Skeletal muscle satellite cell (primary cell): ENCODE measurements at regions not wholly inside any gene's neighbourhood (a gene's known extent, or its start where the extent isn't known, plus 50 kb on each side); places are given as distances from the start of the nearest gene placed in this dataset.
"Not testable (repeated sequence)": the region's sequence is repeated elsewhere in the genome, so short reads cannot be mapped to it uniquely, and the experiment has no call there.

Source experiments
- H3K27me3 ChIP-seq: 2 replicates; pipeline ENCODE4 v1.7.0; 2013; ENCODE audit warnings: low read length; ENCODE audit not compliant: control insufficient read depth, insufficient read depth
- H3K36me3 ChIP-seq: 2 replicates; pipeline ENCODE4 v1.7.0; 2013; ENCODE audit warnings: mild to moderate bottlenecking, control low read depth, low read length; ENCODE audit not compliant: insufficient read depth
- H3K4me1 ChIP-seq: 2 replicates; pipeline ENCODE4 v1.7.0; 2013; ENCODE audit warnings: low read length; ENCODE audit not compliant: control insufficient read depth, insufficient read depth
- H3K4me2 ChIP-seq: 2 replicates; pipeline ENCODE4 v1.7.0; 2013; ENCODE audit warnings: mild to moderate bottlenecking, low read length
- H3K4me3 ChIP-seq: 2 replicates; pipeline ENCODE4 v1.7.0; 2013; ENCODE audit warnings: low read length
- H3K9ac ChIP-seq: 2 replicates; pipeline ENCODE4 v1.7.0; 2013; ENCODE audit warnings: mild to moderate bottlenecking, low read depth, low read length, moderate library complexity
- H3K9me3 ChIP-seq: replicated peaks from 2 replicates; pipeline ENCODE4 v1.7.0; 2013; ENCODE audit warnings: mild to moderate bottlenecking, control low read depth, low read length

DNA sequence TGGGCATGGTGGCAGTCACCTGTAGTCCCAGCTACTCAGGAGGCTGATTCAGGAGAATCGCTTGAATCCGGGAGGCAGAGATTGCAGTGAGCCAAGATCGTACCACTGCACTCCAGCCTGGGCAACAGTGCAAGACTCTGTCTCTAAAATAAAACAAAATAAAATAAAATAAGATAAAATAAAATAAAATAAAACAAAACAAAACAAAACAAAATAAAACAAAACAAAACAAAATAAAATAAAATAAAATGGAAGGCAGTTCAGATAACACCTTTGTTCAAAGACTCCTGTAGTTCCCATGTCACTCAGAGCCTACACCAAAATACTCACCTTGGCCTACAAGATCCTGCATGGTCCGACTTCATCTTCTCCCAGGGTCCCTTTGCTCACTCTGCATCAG lies 61.3 kb downstream of the SYF2 start:
- H3K4me3 ChIP-seq, H3K36me3 ChIP-seq, H3K9me3 ChIP-seq, H3K9ac ChIP-seq, H3K4me2 ChIP-seq, H3K4me1 ChIP-seq: not testable (repeated sequence)
- H3K27me3 ChIP-seq = peaks cover 23% of the 10 kb centered on the region

DNA sequence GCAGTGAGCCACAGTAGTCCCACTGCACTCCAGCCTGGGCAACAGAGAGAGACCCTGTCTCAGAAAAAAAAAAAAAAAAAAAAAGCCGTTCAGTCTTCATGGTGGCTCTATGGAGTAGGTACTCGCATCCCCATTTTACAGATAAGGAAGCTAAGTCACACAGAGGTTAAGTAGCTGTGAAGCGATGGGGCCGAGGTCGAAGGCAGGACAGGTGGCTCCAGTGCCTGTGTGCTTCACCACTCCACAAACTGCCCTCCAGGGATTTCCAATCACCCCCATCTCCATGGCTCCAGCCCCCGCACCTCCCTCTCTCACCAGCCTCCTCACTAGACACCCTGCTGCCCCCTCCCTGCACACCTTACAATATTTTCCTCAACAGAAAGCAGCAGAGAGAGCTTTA lies 61.9 kb downstream of the SYF2 start:
- no peaks in the 10 kb centered on the region for H3K4me1 ChIP-seq

DNA sequence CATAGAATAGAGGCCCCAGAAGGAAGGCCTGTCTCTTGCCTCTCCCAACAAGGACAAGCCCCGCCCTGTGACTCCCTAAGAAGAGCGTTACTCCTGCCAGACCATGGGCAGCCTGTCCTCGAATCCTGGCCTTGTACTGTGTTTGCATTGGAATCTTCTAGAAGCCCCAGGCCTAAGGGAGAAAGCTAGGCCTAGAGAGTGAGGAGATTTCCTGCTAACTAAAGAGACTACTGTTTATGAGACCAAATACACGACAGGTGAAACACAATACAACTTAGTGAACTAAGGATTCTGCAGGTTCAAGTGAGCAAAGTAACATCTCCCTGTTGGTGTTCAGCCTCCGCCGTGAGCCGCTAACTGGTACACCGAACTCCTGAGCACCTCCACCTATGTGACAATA lies 62.7 kb downstream of the SYF2 start:
- no peak overlapping the region for H3K9ac ChIP-seq
- no peaks in the 10 kb centered on the region for H3K4me1 ChIP-seq
- H3K4me2 ChIP-seq = no peak overlapping the region
- H3K9me3 ChIP-seq = no peaks in the 10 kb centered on the region
- no peak overlapping the region for H3K4me3 ChIP-seq
- peaks cover 18% of the 10 kb centered on the region for H3K27me3 ChIP-seq
- no peaks in the 10 kb centered on the region for H3K36me3 ChIP-seq

More for the DNA sequence above, 61.9 kb downstream of the SYF2 start:
- Histone ChIP-seq H3K4me2 (no peak overlapping the region), H3K36me3 (no peaks in the 10 kb centered on the region), H3K27me3 (peaks cover 25% of the 10 kb centered on the region), H3K9me3 (no peaks in the 10 kb centered on the region), H3K4me3 (no peak overlapping the region), H3K9ac (no peak overlapping the region)

- no peaks in the 10 kb centered on the region for H3K9me3 ChIP-seq
- no peaks in the 10 kb centered on the region for H3K4me1 ChIP-seq
- H3K4me3 ChIP-seq = no peak overlapping the region
- H3K27me3 ChIP-seq = peaks cover 18% of the 10 kb centered on the region
- no peaks in the 10 kb centered on the region for H3K36me3 ChIP-seq
- no peak overlapping the region for H3K9ac ChIP-seq
- no peak overlapping the region for H3K4me2 ChIP-seq
Observed at GRCh38 chr1:25169168-25169567, 63.1 kb downstream of the SYF2 start.

DNA sequence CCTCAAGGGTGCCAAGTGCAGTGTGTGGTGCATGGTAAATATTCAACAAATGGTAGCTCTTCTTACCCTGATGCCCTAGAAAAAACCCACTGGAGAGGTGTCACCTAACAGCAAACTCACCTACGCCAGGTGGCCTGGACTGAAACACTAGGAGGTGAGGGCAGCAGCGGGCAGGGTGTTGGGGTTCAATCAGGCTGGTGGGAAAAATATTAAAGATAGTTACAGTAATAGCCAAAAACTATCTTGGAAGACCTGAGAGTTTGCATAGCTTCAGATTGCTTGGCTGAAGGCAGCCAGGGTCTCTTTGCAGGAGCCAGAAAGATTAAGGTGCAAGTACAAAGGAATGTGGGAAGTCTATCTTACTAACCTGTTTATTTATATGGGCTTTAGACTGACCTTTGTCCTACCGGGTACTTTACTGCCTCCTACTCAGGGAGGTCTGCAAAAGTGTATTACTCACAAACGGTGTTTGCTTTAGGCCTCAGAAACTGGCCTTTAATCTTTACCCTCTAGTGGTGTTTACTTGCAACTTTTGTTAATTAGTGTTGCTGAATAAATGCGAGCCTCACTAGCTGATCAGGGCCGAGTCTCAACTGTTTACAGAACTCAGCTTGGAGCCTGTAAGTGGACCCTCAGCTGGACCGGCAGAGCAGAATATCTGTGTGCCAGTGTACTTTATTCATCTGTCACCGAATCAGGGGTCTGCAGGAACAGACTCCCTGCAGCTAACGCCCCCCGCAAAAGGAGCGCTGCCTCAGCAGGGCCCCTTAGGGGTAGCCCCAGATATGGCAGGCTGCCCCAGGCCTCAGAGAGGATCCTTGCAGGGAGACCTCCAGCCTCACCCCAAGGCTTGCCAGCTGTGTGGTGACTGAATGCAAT lies 63.9 kb downstream of the SYF2 start:
- no peaks in the 10 kb centered on the region for H3K9me3 ChIP-seq
- H3K4me3 ChIP-seq = no peak overlapping the region
- no peak overlapping the region for H3K4me2 ChIP-seq
- no peaks in the 10 kb centered on the region for H3K4me1 ChIP-seq
- H3K9ac ChIP-seq = no peak overlapping the region
- peaks cover 24% of the 10 kb centered on the region for H3K27me3 ChIP-seq
- no peaks in the 10 kb centered on the region for H3K36me3 ChIP-seq

DNA sequence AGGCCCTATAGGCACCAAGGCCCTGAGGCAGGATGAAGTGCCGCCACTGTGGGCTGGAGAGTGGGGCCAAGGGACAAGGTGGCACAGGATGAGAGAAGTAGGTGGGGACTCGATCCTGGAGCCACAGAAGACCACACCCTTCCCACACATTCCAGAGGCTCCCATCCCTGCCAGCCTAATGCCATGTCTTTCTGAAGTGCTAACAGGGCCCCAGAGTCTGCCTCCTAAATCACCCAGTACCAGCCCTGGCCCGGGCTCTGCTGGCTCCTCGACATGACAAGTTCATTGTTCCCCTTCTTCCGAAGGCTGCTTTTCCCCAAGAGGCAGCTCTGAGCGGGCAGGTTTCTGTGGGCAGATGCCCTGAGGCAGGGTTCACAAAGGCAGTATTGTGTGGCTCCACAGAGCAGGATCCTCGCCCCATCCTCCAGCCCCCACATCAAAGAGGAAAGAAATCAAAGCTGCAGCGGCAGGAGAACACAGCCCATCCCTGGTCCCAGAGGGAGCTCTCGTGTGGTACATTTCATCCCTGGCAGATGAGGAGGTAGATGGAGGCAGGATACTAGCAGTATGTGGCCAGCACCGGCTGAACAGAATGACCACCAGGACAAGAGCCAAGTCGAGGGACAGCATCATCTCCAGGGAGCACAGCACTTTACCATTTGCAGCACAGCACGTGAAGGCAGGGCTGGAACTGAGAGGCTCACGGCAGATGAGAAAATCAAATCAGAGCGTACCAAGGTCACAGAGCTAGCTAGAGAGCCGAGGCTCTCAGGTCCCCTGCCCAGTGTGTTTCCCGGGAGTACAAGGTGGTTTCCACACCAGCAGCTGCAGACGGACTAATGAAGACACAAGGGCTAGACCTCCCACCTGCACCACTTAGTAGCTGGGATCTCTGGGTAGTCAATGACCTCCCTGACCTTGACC lies 64.8 kb downstream of the SYF2 start:
- H3K9ac ChIP-seq = no peak overlapping the region
- H3K4me2 ChIP-seq = no peak overlapping the region
- no peak overlapping the region for H3K4me3 ChIP-seq
- H3K36me3 ChIP-seq = no peaks in the 10 kb centered on the region
- peaks cover 30% of the 10 kb centered on the region for H3K27me3 ChIP-seq
- H3K9me3 ChIP-seq = no peaks in the 10 kb centered on the region
- H3K4me1 ChIP-seq = no peaks in the 10 kb centered on the region

DNA sequence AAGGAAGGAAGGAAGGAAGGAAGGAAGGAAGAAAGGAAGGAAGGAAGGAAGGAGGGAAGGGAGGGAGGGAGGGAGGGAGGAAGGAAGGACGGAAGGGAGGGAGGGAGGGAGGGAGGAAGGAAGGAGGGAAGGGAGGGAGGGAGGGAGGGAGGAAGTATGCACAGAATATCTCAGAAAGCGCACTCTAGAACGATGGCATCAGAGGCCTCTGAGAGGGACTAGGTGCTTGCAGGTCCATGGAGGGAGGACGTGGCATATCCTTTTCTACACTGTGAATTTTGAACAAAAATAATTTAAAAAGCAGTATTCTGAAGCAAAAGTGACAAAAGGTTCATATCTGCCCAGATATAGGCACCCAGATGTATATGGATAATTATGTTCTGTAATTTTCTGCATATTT lies 65.5 kb downstream of the SYF2 start:
- H3K4me3 ChIP-seq = no peak overlapping the region

GRCh38 chr1:25163986-25164385 lies 68.3 kb downstream of the SYF2 start:
- no peaks in the 10 kb centered on the region for H3K9me3 ChIP-seq
- no peak overlapping the region for H3K4me2 ChIP-seq
- H3K36me3 ChIP-seq = no peaks in the 10 kb centered on the region
- no peak overlapping the region for H3K4me3 ChIP-seq
- H3K27me3 ChIP-seq = peaks cover 58% of the 10 kb centered on the region
- no peaks in the 10 kb centered on the region for H3K4me1 ChIP-seq
- no peak overlapping the region for H3K9ac ChIP-seq

More for the DNA sequence above, 65.5 kb downstream of the SYF2 start:
- no peaks in the 10 kb centered on the region for H3K4me1 ChIP-seq
- H3K4me2 ChIP-seq = no peak overlapping the region
- peaks cover 34% of the 10 kb centered on the region for H3K27me3 ChIP-seq
- no peaks in the 10 kb centered on the region for H3K9me3 ChIP-seq
- no peaks in the 10 kb centered on the region for H3K36me3 ChIP-seq
- H3K9ac ChIP-seq = no peak overlapping the region

- no peak overlapping the region for H3K4me2 ChIP-seq
- H3K9ac ChIP-seq = no peak overlapping the region
Observed at GRCh38 chr1:25161981-25162380, 70.3 kb downstream of the SYF2 start.

DNA sequence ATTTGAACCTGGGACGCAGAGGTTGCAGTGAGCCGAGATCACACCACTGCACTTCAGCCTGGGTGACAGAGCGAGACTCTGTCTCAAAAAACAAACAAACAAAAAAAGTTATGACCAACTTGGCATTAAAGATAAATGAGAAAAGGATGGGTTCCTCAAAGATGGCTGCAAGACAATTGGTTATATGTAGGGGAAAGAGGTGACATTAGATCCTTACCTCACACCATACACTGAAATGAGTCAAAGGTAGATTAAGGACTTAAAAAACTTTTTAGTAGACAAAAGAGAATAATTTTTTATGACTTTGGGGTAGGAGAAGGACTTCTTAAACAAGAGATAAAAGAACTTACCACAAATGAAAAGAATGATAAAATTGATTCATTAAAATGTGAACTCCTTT lies 74.5 kb downstream of the SYF2 start:
- no peak overlapping the region for H3K9ac ChIP-seq
- H3K4me1 ChIP-seq = no peaks in the 10 kb centered on the region
- H3K27me3 ChIP-seq = peaks cover 48% of the 10 kb centered on the region
- no peaks in the 10 kb centered on the region for H3K9me3 ChIP-seq
- no peak overlapping the region for H3K4me2 ChIP-seq
- H3K36me3 ChIP-seq = no peaks in the 10 kb centered on the region
- no peak overlapping the region for H3K4me3 ChIP-seq

More at GRCh38 chr1:25161981-25162380, 70.3 kb downstream of the SYF2 start:
- H3K9me3 ChIP-seq = no peaks in the 10 kb centered on the region
- H3K4me1 ChIP-seq = no peaks in the 10 kb centered on the region
- H3K27me3 ChIP-seq = peaks cover 49% of the 10 kb centered on the region
- no peaks in the 10 kb centered on the region for H3K36me3 ChIP-seq
- no peak overlapping the region for H3K4me3 ChIP-seq

DNA sequence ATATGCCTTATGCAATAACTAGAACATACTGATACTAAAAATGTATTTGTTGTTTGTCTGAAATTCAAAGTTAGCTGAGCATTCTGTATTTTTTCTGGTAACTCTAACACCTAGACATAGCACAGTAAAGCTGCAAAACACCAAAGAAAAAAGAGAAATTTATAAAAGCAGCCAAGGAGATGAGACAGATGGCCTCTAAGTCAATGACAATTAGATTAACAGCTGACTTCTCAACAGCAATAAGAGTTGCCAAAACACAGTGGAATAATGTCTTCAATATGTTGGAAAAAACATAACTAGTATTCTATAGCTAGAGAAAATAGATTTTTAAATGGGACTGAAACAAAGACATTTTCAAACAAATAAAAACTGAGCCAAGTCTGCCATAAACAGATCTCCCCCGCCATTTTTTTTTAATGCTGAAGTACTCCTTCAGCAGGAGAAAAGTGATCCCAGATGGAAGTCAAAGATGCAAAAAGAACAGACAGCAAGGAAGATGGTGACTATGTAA lies 81.3 kb downstream of the SYF2 start:
- no peaks in the 10 kb centered on the region for H3K4me1 ChIP-seq

More for the DNA sequence above, 81.3 kb downstream of the SYF2 start:
- Histone ChIP-seq H3K4me2 (no peak overlapping the region), H3K4me3 (no peak overlapping the region), H3K9ac (no peak overlapping the region), H3K27me3 (peaks cover 61% of the 10 kb centered on the region), H3K36me3 (no peaks in the 10 kb centered on the region), H3K9me3 (no peaks in the 10 kb centered on the region)
